ENCODE measurements at regions not wholly inside any gene's neighbourhood (a gene's known extent, or its start where the extent isn't known, plus 50 kb on each side); places are given as distances from the start of the nearest gene placed in this dataset.

DNA sequence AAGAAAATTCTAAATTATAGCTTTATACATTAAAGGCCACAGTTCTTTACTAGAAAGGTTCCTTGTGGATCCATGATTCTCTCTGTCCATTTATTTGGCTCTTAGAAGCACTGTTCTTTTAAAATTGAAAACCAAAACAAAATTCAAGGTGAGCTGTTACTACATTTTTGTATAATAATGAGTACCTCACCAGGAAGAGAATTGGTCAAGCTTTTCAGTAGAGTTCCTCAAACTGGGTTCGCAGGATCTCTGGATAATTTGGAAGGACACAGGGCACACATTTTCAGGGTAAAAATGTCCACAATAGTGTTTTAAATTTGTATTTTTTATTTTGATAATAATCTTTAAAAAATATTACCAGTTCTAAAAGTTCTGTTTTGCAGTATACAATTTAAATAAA is 93.0 kb downstream of the PPP1R3A start:
- DNase-seq, result no peak

DNA sequence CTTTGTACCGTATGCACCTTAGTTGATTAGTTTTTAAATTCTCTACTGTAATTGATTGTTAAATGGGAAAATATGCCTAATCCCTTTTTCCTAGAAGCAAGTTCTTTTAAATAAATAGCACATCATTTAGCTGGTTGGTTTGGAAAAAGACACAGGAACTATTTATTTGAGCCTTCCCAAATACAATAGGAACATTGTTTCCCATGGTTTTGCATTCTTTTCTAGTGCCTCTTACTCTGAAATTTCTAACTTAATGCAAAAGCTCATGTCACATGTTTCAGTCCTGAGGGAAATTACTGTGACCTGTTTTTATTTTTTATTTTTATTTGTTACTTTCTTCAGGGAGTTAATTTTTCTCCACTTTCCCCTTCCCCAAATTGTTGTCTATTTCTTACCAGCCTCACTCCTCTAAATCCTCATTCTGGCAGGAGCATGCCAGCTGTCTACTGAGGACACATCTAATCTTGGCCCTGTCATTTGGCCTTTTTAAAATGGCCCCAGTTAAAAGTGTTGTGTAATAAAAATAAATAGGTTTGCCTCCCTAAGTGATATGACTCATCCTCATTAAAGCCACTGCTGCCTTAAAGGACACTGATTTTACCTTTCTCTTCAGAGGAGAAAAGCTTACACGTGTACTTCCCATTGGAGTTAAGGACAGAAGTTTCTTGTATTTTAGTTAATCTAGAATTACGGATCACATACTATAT is 94.5 kb downstream of the PPP1R3A start:
- no peak for DNase-seq

DNA sequence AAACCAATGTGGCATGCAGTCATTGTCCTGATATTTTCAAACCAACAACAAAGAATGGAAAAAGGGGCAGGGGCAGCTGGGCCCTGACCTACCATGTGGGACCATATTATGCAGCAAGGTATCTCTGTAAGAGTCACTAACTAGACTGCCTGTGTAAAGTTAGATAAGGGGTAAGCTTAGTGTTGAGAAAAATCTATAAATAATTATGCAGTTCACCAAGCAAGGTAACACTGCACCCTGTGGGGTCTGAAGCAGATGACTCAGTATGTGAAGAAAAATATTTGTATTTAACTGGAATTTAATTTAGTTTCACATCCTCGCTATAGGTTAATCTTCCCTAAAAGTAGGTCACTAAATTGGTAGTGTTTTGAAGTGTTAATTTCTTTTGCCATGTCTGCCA is 99.3 kb downstream of the PPP1R3A start:
- DNase-seq, result no peak

DNA sequence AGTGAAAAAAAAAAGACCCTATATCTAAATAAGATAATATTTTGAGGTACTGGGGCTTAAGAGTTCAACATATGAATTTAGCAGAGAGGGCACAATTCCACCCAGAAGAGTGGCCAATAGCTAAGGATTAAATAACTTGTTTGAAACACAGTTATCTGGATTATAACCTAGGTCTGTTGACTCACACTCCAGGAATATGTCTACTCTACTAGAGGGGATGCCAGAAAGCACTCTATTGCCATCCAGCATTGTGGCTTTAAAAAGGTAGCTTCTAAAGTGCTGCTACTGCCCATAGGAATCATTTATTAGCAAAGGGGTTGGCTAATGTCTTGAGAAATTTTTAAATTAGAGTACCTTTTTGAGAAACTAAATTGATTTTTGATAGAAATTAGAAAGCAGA is 102.2 kb downstream of the PPP1R3A start:
- no peak for DNase-seq

DNA sequence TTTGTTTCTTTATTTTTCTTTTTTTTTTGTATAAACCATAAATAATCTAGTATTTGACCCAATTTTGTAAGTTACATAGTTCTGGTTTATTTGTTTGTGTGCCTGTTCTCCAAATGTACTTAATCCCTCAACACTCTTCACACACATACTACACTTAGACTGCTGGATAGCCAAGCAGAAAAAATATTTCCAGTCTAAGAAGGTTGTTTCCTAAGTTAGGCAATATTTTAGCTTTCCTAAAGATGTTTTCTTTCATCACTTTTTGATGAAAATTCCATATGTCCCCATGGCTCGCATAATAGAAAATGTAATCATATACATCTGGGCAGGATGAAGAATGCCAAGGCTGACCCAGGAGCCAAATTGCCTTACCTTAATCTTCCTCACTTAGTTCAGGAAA is 105.3 kb downstream of the PPP1R3A start:
- DNase-seq, result no peak

DNA sequence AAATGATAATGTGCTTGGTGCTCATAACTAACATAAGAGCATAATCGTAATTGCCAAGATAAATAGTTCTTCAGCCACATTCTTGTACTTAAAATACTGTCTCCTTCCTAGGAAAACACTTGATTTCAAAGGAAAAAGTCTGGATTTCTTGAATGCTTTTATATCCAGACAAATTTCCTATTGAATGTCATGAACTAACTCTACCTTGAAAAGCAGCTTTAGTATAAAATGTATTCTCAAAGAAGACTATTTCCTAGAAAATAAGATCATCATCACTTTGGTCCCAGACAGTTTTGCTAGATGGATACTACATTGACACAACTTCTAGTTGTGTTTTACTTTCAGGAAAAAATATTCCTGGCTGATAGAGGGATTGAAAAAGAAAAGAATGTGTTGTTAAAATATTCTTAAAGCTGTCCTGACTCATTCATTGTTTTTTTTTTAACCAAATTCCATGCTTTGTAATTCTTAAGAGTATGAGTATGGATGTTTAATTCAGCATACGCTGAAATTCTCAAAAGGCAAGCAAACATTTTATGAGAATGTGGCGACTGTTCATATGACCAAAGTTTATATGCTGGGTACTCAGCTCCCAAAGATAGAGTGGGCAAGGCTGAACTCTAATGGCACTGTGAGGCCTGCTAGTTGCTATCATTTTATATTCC is 106.1 kb downstream of the PPP1R3A start:
- DNase-seq, result no peak

DNA sequence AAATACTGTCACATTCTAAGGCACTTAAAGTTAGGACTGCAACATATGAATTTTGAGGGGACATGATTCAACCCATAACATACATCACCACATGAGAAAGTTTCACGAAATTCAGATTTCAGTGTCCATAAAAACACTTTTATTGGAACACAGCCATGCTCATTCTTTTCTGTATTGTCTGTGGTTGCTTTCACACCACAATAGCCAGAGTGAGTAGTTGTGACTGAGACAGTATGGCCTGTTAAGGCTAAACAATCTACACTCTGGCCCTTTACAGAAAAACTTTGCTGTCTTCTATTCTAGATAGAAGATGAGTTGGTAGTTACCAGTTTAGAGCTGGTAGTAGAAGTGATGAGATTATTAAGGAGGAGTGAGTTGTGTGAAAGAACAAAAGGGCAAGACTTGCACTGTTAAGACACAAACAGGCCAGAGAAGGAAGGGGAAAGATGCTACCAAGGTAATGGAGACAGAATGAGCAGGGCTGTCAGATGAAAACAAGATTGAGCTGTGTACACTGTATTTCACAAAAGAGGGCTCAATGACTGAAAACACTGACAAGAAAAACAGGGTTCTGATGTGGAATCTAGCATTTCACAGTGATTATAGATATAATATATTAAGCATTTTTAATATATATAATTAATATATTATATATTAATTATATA is 108.6 kb downstream of the PPP1R3A start:
- no peak for DNase-seq

DNA sequence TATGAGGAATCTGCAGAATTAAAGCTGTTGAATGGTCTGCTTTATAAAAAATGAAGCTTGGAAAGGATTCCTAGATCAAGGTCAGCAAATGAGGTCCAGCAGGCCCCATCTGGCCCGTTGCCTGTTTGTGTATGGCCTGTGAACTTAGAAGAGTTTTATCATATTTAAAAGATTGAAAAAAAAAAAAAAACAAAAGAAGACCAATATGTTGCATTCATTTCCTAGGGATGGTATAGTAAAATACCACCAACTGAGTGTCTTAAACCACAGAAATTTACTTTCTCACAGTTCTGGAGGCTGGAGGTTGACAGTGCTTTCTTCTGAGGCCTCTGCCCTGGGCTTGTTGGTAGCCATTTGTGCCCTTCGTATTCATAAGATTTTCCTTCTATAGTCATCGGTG is 109.2 kb downstream of the PPP1R3A start:
- DNase-seq, result no peak

DNA sequence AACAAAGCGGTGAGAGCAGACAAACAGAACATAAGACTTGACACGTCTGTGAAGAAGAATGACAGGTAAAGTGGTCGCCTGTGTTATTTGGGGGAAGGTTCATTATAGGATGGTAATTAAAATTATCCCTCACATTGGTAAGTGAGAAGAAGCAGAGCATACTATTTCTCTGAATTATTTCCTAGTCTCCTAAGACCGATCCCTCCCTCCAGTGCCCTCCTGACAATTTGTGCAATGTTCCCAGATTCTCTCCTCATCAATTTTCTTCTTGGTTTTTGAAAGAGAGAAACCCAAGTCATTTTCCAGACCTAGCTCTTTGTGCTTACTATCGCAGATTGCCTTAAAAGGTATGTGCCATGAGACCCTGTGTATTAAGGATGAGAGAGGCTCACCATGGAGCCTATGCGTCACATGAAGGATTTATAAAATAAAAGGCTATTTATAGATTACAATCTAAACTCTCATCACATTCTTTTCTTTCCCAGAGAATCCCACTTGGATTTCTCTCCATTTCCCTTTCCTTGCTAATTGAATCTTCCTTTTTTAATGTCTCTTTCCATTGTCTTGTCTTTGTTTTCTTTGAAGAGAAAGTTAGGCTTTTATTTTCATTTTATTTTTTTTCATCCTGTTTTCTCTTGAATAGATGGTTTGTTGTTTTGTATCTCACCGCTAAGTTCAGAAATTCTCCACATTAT is 112.0 kb downstream of the PPP1R3A start:
- no peak for DNase-seq

DNA sequence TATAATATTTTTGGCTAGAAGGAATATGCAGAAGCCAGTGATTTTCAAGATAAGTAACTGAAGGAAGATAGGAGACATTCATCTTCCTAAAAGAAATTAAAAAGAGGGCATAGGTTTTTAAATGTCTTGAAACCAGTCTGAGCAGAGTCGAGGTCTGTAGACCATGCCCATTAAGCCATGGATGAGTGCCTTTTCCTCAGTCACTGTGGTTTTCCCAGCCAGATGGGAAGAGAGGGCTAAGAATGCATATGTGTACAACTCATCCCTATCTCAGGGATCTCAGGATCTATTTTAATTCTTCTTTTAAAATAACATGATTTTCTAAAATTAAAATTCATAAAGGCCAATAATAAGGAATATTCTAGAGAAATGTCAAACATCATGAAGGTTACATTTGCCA is 112.8 kb downstream of the PPP1R3A start:
- DNase-seq, result no peak

DNA sequence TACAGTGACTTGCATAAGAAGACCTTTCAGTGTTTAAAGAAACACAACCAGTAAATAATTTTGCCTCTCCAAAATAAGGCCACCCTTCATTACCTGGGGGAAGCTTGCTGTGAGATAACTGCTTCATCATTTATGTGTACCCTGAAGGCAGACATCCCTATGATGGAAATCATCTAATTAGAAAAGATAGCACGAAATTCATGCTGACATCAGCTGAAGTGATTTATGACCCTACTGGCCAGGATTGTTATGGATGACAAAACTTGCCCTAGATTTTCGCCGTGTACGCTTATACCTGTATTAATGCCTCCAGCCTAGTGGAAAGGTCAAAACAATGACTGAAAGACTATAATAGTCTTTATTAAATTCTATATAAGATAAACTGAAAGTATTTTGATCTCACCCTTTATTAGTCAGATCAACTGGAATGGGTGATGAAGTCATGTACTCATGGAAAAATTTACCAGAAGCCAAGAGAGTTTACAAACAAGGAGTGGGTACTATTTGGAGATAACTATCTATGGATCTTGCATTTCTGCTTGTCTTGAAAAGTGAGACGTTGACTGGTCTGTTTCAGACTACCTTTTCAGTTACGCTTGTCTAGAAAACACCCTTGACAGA is 114.2 kb downstream of the PPP1R3A start:
- DNase-seq, result no peak

DNA sequence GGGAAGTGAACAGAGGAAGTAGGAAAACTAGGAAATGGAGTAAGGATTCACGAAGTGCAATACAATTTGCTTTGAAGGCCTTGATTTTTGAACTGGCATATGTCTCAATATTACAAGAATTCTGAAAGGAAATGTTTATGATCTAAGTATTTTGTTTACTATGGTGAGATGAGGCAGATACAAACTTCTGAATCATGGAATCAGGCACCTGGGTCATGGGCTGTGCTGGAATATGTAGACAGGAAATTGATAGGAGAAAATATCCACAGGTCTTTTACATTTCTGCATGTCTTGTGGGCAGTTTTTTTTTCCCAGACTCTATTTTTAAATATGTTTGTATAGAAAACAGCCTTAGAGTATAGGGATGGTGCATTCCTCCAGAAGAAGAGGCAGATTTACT is 117.1 kb downstream of the PPP1R3A start:
- no peak for DNase-seq

DNA sequence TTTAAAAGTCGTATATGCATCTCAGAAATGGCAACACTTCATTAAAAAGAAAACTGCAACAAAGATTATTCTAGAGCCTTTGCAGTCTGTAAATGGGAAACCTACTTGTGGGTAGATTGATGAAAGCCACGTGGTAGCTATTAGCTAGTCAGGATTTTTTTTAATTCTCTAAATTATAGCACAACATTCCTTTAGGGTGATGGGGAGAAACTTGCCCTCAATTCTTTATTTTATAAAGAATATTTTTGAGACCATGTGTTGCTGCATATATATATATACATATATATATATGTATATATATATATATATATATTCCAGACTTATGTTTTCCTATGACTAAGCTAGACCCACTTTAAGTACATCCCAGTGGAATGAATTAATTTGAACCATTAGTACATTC is 118.0 kb downstream of the PPP1R3A start:
- no peak for DNase-seq

DNA sequence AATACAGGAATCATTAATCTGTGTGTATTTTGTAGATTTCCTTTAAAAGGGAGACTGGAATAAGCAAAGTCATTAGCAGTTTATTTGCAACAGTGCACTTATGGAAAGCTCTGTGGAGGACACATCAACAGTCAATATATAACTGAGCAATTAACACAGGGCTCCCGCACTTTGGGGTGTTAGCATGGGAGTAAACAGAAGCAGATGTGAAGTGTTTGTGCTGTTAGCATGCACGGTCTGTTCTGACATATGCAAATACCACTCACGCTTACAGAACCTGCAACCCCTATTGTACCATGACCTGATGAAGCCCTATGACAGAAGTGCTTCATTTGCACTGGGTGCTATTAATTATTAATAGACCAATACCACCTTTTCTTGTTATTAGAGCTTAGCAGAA is 118.9 kb downstream of the PPP1R3A start:
- no peak for DNase-seq

DNA sequence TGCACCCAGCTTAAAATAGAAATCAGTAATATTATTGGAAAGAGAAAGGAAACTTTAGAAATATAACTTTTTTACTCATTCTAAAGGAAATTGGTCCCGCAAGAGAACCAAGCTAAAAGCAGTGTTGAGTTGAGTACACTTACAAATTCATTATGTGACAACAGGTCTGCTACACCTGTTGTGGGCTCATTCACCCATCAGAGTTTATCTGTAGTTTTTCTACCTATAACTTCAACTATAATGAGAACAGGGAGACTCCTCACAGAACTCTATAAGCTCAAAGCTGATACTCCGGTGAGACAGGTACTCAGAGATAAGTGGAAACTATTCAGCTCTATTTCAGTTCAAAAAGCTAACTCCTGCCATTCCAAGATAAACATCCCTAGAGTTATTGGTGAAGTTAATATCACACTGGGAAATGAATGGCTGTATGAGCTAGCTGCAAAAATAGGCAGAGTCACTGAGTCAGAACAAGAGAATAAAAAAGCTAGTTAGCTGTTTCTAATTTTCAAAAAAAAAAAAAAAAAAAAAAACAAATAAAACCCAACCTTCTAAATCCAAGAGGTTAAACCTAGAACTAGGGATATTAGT is 121.3 kb downstream of the PPP1R3A start:
- no peak for DNase-seq

DNA sequence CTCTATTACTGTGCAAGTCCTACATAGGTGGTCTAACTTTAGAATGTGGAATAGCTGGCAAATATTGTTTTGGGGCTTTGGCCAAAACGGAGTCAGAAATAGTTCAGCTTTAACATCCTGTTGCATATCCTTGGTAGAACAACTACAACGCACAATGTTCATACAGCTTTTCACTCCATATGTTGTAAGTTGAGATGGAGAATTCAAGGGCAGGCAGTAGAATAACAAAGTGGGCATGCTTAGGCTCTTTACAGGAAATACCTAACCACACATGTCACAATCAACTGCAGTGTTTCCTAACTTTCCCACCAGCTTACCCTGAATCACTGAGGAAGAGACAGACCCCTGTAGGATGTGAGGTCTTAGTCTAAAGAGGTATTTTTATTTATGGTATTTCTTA is 122.3 kb downstream of the PPP1R3A start:
- no peak for DNase-seq

DNA sequence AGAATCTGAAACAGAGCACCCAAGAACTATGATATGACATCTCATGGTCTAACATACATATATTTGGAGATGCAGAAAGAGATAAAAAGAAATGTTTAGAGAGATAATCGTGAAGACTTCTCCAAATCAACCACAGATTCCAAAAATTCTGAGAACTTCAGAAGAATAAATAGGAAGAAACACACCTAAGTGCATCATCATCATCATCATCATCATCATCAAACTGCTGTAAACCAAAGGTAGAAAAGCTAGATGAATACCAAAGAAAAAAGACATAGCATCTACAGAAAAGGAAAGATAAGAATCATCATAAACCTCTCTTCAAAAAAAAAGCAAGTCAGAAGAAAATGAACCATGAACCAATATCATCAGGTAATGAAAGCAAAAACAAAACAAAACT is 124.2 kb downstream of the PPP1R3A start:
- no peak for DNase-seq

DNA sequence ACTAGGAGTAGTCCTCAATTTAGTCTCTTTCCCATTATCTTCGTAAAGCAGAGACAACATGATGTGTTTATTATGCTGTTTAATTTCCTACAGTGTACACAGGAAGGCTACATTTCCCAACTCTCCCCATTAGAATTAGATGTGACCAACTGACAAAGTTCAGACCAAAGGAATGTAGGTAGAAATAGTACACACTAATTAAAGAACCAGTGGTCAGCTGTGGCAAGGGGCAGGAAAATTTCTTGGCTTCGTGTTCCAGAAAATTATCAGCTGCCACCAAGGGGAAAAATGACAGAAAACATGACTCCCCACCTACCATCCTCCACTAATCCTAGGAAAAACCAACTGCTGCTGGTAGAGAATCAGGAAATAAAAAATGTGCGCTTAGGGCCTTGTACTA is 125.6 kb downstream of the PPP1R3A start:
- DNase-seq, result no peak

DNA sequence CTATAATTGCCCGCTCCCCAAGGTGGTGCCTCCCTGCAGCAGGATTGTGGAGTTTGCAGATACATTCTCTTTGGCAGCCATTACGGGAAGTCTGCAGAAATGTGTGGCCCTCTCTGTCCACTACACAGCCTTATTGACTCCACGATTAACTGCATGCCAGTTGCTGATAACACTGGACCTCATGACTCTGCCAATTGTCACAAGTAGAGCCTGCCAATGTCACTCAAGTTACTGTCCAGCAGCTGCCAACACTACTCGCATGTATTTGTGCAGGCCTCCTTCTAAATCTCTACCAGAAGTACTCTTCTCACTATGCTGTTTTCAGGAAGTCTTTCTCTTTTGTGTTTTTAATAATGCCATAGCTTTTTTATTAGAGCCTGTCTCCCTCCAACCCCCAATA is 128.8 kb downstream of the PPP1R3A start:
- DNase-seq, result no peak

DNA sequence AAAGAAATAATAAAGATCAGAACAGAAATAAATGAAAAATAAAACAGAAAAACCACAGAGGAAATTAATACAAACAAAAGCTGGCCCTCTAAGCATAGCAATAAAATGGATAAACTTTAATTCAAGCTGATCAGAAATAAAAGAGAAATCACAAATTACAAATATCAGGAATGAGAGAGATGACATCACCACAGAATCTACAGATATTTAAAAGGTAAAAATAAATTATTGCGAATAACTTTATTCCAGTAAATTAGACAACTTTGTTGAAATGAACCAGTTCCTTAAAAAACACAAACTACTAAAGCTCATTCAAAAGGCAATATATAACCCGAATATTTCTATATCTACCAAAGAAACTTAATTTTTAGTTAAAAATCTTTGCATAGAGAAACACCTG is 131.7 kb downstream of the PPP1R3A start:
- no peak for DNase-seq

DNA sequence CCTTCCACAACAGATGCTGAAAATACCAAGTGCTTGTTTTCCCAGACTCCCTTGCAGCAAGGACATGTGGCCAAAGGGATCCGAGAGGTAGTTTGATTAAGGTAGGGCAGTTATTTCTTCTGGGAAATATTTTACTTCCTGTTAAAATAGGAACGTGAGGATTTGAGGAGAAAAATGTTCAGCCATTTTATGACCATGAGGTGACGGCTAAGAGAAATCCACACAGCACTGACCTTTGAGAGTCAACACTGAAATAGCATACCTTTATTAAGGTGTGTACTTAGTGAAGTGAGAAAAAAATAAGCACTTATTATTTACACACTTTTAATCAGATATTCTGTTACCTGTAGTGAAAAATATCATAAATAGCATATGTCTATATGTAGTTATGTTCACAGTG is 133.9 kb downstream of the PPP1R3A start:
- no peak for DNase-seq

DNA sequence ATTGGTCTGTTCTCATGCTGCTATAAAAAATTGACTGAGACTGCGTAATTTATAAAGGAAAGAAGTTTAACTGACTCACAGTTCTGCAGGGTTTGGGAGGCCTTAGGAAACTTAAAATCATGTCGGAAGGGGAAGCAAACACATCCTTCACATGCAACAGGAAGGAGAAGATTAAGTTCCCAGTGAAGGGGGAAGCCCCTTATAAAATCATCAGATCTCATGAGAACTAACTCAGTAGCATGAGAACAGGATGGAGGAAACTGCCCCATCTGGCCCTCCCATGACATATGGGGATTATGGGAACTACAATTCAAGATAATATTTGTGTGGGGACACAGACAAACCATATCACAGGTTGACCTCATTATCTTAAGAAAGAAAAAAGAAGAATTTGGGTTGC is 134.5 kb downstream of the PPP1R3A start:
- no peak for DNase-seq

DNA sequence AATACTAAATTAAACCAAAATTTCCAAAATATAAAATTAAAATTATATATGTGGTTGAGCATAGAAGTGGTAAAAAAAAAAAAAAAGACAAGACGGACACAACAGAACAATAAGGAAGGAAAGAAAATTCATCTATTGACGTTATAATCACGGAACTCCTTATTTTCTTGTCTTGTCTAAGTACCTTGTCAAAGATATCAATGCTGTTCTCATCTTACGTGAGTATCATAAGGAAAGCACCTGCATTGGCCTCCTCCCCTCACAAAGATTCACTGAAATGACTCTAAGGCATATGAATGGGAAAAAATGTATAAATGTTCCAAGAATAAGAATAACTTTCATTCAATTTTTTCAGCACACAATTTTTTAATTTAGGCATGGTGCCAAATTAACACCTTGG is 135.4 kb downstream of the PPP1R3A start:
- no peak for DNase-seq

Measured in stimulated activated CD4-positive, alpha-beta T cell treated with anti-CD3 and anti-CD28 coated beads, Interleukin-15, amount 100 ng/mL, for 24 hours (primary cell).